ENCODE measurements at regions not wholly inside any gene's neighbourhood (a gene's known extent, or its start where the extent isn't known, plus 50 kb on each side); places are given as distances from the start of the nearest gene placed in this dataset.

GRCh38 chr4:96685691-96686090 is 845.8 kb downstream of the PDHA2 start:
- H3K36me3 ChIP-seq (ENCODE audit: insufficient read depth, low read length): no peaks in the 10 kb centered on the region
- H3K9ac ChIP-seq (ENCODE audit: low read depth, low read length): no peak overlapping the region
- H3K9me3 ChIP-seq (ENCODE audit: control insufficient read depth, insufficient read depth, low read length): no peaks in the 10 kb centered on the region
- no peaks in the 10 kb centered on the region for H3K4me1 ChIP-seq (ENCODE audit: insufficient read depth, low read length)

GRCh38 chr4:96691521-96691920 is 851.6 kb downstream of the PDHA2 start:
- H3K9me3 ChIP-seq (ENCODE audit: control insufficient read depth, insufficient read depth, low read length): no peaks in the 10 kb centered on the region
- no peaks in the 10 kb centered on the region for H3K36me3 ChIP-seq (ENCODE audit: insufficient read depth, low read length)
- no peaks in the 10 kb centered on the region for H3K4me1 ChIP-seq (ENCODE audit: insufficient read depth, low read length)
- H3K9ac ChIP-seq (ENCODE audit: low read depth, low read length): no peak overlapping the region

- no peak overlapping the region for H3K9ac ChIP-seq (ENCODE audit: low read depth, low read length)
- peaks cover 3% of the 10 kb centered on the region; the same call in 1 of the 2 replicates for H3K4me1 ChIP-seq (ENCODE audit: insufficient read depth, low read length)
- no peaks in the 10 kb centered on the region for H3K9me3 ChIP-seq (ENCODE audit: control insufficient read depth, insufficient read depth, low read length)
- no peaks in the 10 kb centered on the region for H3K36me3 ChIP-seq (ENCODE audit: insufficient read depth, low read length)
These were observed 858.9 kb downstream of the PDHA2 start for GRCh38 chr4:96698831-96699230.

- H3K4me1 ChIP-seq (ENCODE audit: insufficient read depth, low read length): peaks cover 3% of the 10 kb centered on the region; the same call in 1 of the 2 replicates
- H3K9me3 ChIP-seq (ENCODE audit: control insufficient read depth, insufficient read depth, low read length): no peaks in the 10 kb centered on the region
- H3K36me3 ChIP-seq (ENCODE audit: insufficient read depth, low read length): no peaks in the 10 kb centered on the region
- no peak overlapping the region for H3K9ac ChIP-seq (ENCODE audit: low read depth, low read length)
These were observed 863.4 kb downstream of the PDHA2 start for GRCh38 chr4:96703265-96703664.

- Histone ChIP-seq H3K9ac (ENCODE audit: low read depth, low read length) (no peak overlapping the region), H3K9me3 (ENCODE audit: control insufficient read depth, insufficient read depth, low read length) (no peaks in the 10 kb centered on the region), H3K36me3 (ENCODE audit: insufficient read depth, low read length) (no peaks in the 10 kb centered on the region), H3K4me1 (ENCODE audit: insufficient read depth, low read length) (no peaks in the 10 kb centered on the region)
These were observed 868.9 kb downstream of the PDHA2 start for GRCh38 chr4:96708766-96709165.

- Histone ChIP-seq H3K36me3 (ENCODE audit: insufficient read depth, low read length) (no peaks in the 10 kb centered on the region), H3K9ac (ENCODE audit: low read depth, low read length) (no peak overlapping the region), H3K4me1 (ENCODE audit: insufficient read depth, low read length) (no peaks in the 10 kb centered on the region), H3K9me3 (ENCODE audit: control insufficient read depth, insufficient read depth, low read length) (no peaks in the 10 kb centered on the region)
These were observed 873.5 kb downstream of the PDHA2 start for GRCh38 chr4:96713271-96713850.

GRCh38 chr4:96729641-96730040 is 889.7 kb downstream of the PDHA2 start:
- Histone ChIP-seq H3K4me1 (ENCODE audit: insufficient read depth, low read length) (no peaks in the 10 kb centered on the region), H3K9me3 (ENCODE audit: control insufficient read depth, insufficient read depth, low read length) (peaks cover 14% of the 10 kb centered on the region), H3K9ac (ENCODE audit: low read depth, low read length) (no peak overlapping the region), H3K36me3 (ENCODE audit: insufficient read depth, low read length) (peaks cover 2% of the 10 kb centered on the region; the same call in 1 of the 2 replicates)

- Histone ChIP-seq H3K36me3 (ENCODE audit: insufficient read depth, low read length) (peaks cover 6% of the 10 kb centered on the region), H3K4me1 (ENCODE audit: insufficient read depth, low read length) (no peaks in the 10 kb centered on the region), H3K9ac (ENCODE audit: low read depth, low read length) (no peak overlapping the region), H3K9me3 (ENCODE audit: control insufficient read depth, insufficient read depth, low read length) (peaks cover 22% of the 10 kb centered on the region)
These were observed 890.5 kb downstream of the PDHA2 start for GRCh38 chr4:96730432-96730831.

GRCh38 chr4:96736352-96736889 is 896.5 kb downstream of the PDHA2 start:
- peaks cover 29% of the 10 kb centered on the region for H3K9me3 ChIP-seq (ENCODE audit: control insufficient read depth, insufficient read depth, low read length)
- H3K9ac ChIP-seq (ENCODE audit: low read depth, low read length): no peak overlapping the region
- no peaks in the 10 kb centered on the region for H3K4me1 ChIP-seq (ENCODE audit: insufficient read depth, low read length)
- peaks cover 8% of the 10 kb centered on the region for H3K36me3 ChIP-seq (ENCODE audit: insufficient read depth, low read length)

GRCh38 chr4:96739101-96739500 is 899.2 kb downstream of the PDHA2 start:
- H3K36me3 ChIP-seq (ENCODE audit: insufficient read depth, low read length): peaks cover 6% of the 10 kb centered on the region; the same call in 1 of the 2 replicates

GRCh38 chr4:96742332-96743014 is 902.6 kb downstream of the PDHA2 start:
- 0 out of 2 replicates have a peak, but pooled peaks cover 3% of the 10 kb centered on the region for H3K36me3 ChIP-seq (ENCODE audit: insufficient read depth, low read length)
- peaks cover 28% of the 10 kb centered on the region for H3K9me3 ChIP-seq (ENCODE audit: control insufficient read depth, insufficient read depth, low read length)
- H3K4me1 ChIP-seq (ENCODE audit: insufficient read depth, low read length): no peaks in the 10 kb centered on the region
- H3K9ac ChIP-seq (ENCODE audit: low read depth, low read length): no peak overlapping the region

More at GRCh38 chr4:96739101-96739500, 899.2 kb downstream of the PDHA2 start:
- Histone ChIP-seq H3K4me1 (ENCODE audit: insufficient read depth, low read length) (no peaks in the 10 kb centered on the region), H3K9me3 (ENCODE audit: control insufficient read depth, insufficient read depth, low read length) (peaks cover 31% of the 10 kb centered on the region), H3K9ac (ENCODE audit: low read depth, low read length) (no peak overlapping the region)

- Histone ChIP-seq H3K9ac (ENCODE audit: low read depth, low read length) (no peak overlapping the region), H3K9me3 (ENCODE audit: control insufficient read depth, insufficient read depth, low read length) (peaks cover 33% of the 10 kb centered on the region), H3K4me1 (ENCODE audit: insufficient read depth, low read length) (no peaks in the 10 kb centered on the region), H3K36me3 (ENCODE audit: insufficient read depth, low read length) (no peaks in the 10 kb centered on the region)
These were observed 904.8 kb downstream of the PDHA2 start for GRCh38 chr4:96744676-96745075.

GRCh38 chr4:96753216-96753615 is 913.3 kb downstream of the PDHA2 start:
- Histone ChIP-seq H3K9ac (ENCODE audit: low read depth, low read length) (no peak overlapping the region), H3K9me3 (ENCODE audit: control insufficient read depth, insufficient read depth, low read length) (peaks cover 10% of the 10 kb centered on the region), H3K36me3 (ENCODE audit: insufficient read depth, low read length) (no peaks in the 10 kb centered on the region), H3K4me1 (ENCODE audit: insufficient read depth, low read length) (no peaks in the 10 kb centered on the region)

GRCh38 chr4:96755569-96756484 is 915.9 kb downstream of the PDHA2 start:
- no peaks in the 10 kb centered on the region for H3K36me3 ChIP-seq (ENCODE audit: insufficient read depth, low read length)
- no peaks in the 10 kb centered on the region for H3K4me1 ChIP-seq (ENCODE audit: insufficient read depth, low read length)
- H3K9me3 ChIP-seq (ENCODE audit: control insufficient read depth, insufficient read depth, low read length): no peaks in the 10 kb centered on the region
- H3K9ac ChIP-seq (ENCODE audit: low read depth, low read length): no peak overlapping the region

Measured in ES-I3 (cell line).